Stimulated activated CD8-positive, alpha-beta memory T cell treated with anti-CD3 and anti-CD28 coated beads, Interleukin-4, amount 100 ng/mL, for 1 hour (primary cell): ENCODE measurements at regions not wholly inside any gene's neighbourhood (a gene's known extent, or its start where the extent isn't known, plus 50 kb on each side); places are given as distances from the start of the nearest gene placed in this dataset.

Source experiments
- DNase-seq, 2 donors: peaks; one replicate each; pipeline ENCODE4 v3.0.0-alpha.2; 2020; ENCODE audit warnings: low read depth in 2 of 2, low spot score in 1 of 2

- no peak for DNase-seq
Measured at GRCh38 chr2:120622159-120622869, 113.4 kb upstream of the GLI2 start.

GRCh38 chr2:120622886-120623753 is 112.5 kb upstream of the GLI2 start:
- no peak for DNase-seq

GRCh38 chr2:120624061-120624737 is 111.5 kb upstream of the GLI2 start:
- no peak for DNase-seq

GRCh38 chr2:120624738-120625446 is 110.8 kb upstream of the GLI2 start:
- DNase-seq: no peak

- no peak for DNase-seq
Measured at GRCh38 chr2:120625865-120626560, 109.7 kb upstream of the GLI2 start.

GRCh38 chr2:120626566-120626965 is 109.1 kb upstream of the GLI2 start:
- DNase-seq: no peak

GRCh38 chr2:120628248-120628647 is 107.4 kb upstream of the GLI2 start:
- no peak for DNase-seq

- DNase-seq: no peak
Measured at GRCh38 chr2:120629241-120629895, 106.3 kb upstream of the GLI2 start.

GRCh38 chr2:120630031-120630701 is 105.5 kb upstream of the GLI2 start:
- DNase-seq: no peak

GRCh38 chr2:120631236-120631635 is 104.4 kb upstream of the GLI2 start:
- DNase-seq: no peak

- no peak for DNase-seq
Measured at GRCh38 chr2:120631724-120632123, 103.9 kb upstream of the GLI2 start.

GRCh38 chr2:120632796-120633646 is 102.6 kb upstream of the GLI2 start:
- DNase-seq: no peak

- no peak for DNase-seq
Measured at GRCh38 chr2:120634533-120634932, 101.1 kb upstream of the GLI2 start.

GRCh38 chr2:120635146-120635545 is 100.5 kb upstream of the GLI2 start:
- DNase-seq: no peak

- DNase-seq: no peak
Measured at GRCh38 chr2:120637847-120638246, 97.8 kb upstream of the GLI2 start.

- DNase-seq: no peak
Measured at GRCh38 chr2:120638450-120638849, 97.2 kb upstream of the GLI2 start.

GRCh38 chr2:120641366-120641771 is 94.3 kb upstream of the GLI2 start:
- no peak for DNase-seq

- DNase-seq: no peak
Measured at GRCh38 chr2:120642646-120643045, 93.0 kb upstream of the GLI2 start.

- no peak for DNase-seq
Measured at GRCh38 chr2:120646994-120647393, 88.7 kb upstream of the GLI2 start.
